ENCODE measurements at regions not wholly inside any gene's neighbourhood (a gene's known extent, or its start where the extent isn't known, plus 50 kb on each side); places are given as distances from the start of the nearest gene placed in this dataset.

DNA sequence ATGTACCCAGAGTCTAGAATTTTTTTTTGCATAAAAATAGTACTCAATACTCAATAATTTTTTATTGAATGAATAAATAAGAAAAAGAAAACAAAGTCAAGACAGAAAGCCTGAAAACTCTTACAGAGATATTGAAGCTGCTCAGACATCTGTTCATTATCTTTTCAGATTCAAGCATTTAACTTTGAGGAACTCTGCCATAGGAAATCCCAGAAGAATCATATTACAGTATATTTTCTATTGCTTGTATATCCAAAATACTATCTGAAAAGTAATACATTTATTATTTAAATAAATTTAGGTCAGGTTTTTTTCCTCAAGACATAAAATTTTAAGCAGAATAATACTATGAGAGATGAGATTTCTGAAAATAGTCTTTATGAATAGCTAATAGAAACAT lies 755.9 kb upstream of the ADGRL4 start (continued):
- TF ChIP-seq, protein P1, sequence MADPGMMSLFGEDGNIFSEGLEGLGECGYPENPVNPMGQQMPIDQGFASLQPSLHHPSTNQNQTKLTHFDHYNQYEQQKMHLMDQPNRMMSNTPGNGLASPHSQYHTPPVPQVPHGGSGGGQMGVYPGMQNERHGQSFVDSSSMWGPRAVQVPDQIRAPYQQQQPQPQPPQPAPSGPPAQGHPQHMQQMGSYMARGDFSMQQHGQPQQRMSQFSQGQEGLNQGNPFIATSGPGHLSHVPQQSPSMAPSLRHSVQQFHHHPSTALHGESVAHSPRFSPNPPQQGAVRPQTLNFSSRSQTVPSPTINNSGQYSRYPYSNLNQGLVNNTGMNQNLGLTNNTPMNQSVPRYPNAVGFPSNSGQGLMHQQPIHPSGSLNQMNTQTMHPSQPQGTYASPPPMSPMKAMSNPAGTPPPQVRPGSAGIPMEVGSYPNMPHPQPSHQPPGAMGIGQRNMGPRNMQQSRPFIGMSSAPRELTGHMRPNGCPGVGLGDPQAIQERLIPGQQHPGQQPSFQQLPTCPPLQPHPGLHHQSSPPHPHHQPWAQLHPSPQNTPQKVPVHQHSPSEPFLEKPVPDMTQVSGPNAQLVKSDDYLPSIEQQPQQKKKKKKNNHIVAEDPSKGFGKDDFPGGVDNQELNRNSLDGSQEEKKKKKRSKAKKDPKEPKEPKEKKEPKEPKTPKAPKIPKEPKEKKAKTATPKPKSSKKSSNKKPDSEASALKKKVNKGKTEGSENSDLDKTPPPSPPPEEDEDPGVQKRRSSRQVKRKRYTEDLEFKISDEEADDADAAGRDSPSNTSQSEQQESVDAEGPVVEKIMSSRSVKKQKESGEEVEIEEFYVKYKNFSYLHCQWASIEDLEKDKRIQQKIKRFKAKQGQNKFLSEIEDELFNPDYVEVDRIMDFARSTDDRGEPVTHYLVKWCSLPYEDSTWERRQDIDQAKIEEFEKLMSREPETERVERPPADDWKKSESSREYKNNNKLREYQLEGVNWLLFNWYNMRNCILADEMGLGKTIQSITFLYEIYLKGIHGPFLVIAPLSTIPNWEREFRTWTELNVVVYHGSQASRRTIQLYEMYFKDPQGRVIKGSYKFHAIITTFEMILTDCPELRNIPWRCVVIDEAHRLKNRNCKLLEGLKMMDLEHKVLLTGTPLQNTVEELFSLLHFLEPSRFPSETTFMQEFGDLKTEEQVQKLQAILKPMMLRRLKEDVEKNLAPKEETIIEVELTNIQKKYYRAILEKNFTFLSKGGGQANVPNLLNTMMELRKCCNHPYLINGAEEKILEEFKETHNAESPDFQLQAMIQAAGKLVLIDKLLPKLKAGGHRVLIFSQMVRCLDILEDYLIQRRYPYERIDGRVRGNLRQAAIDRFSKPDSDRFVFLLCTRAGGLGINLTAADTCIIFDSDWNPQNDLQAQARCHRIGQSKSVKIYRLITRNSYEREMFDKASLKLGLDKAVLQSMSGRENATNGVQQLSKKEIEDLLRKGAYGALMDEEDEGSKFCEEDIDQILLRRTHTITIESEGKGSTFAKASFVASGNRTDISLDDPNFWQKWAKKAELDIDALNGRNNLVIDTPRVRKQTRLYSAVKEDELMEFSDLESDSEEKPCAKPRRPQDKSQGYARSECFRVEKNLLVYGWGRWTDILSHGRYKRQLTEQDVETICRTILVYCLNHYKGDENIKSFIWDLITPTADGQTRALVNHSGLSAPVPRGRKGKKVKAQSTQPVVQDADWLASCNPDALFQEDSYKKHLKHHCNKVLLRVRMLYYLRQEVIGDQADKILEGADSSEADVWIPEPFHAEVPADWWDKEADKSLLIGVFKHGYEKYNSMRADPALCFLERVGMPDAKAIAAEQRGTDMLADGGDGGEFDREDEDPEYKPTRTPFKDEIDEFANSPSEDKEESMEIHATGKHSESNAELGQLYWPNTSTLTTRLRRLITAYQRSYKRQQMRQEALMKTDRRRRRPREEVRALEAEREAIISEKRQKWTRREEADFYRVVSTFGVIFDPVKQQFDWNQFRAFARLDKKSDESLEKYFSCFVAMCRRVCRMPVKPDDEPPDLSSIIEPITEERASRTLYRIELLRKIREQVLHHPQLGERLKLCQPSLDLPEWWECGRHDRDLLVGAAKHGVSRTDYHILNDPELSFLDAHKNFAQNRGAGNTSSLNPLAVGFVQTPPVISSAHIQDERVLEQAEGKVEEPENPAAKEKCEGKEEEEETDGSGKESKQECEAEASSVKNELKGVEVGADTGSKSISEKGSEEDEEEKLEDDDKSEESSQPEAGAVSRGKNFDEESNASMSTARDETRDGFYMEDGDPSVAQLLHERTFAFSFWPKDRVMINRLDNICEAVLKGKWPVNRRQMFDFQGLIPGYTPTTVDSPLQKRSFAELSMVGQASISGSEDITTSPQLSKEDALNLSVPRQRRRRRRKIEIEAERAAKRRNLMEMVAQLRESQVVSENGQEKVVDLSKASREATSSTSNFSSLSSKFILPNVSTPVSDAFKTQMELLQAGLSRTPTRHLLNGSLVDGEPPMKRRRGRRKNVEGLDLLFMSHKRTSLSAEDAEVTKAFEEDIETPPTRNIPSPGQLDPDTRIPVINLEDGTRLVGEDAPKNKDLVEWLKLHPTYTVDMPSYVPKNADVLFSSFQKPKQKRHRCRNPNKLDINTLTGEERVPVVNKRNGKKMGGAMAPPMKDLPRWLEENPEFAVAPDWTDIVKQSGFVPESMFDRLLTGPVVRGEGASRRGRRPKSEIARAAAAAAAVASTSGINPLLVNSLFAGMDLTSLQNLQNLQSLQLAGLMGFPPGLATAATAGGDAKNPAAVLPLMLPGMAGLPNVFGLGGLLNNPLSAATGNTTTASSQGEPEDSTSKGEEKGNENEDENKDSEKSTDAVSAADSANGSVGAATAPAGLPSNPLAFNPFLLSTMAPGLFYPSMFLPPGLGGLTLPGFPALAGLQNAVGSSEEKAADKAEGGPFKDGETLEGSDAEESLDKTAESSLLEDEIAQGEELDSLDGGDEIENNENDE (IDR thresholded peaks at IDR 0.05; ENCODE audit: insufficient replicate concordance, low read length), result no peak
- TF ChIP-seq CBX5 (IDR thresholded peaks at IDR 0.05; ENCODE audit: low read depth, low read length) (no peak), RXRA (IDR thresholded peaks at IDR 0.05; ENCODE audit: insufficient read depth, low read depth, low read length) (no peak), TEAD4 (IDR thresholded peaks at IDR 0.05; ENCODE audit: low read depth, low read length) (no peak), BCL11A (IDR thresholded peaks at IDR 0.05; ENCODE audit: low read depth in 2 of 2, low read length in 2 of 2) (no peak), JUN (IDR thresholded peaks at IDR 0.05; ENCODE audit: low read depth, low read length) (no peak), KDM4A (IDR thresholded peaks at IDR 0.05; ENCODE audit: low read depth, low read length, severe bottlenecking) (no peak), EGR1 (IDR thresholded peaks at IDR 0.05; ENCODE audit: borderline replicate concordance, low read depth, low read length) (no peak), EZH2 (IDR thresholded peaks at IDR 0.05; ENCODE audit: low read depth, low read length, severe bottlenecking) (no peak), SIX5 (IDR thresholded peaks at IDR 0.05; ENCODE audit: low read depth, low read length) (no peak), CREB1 (IDR thresholded peaks at IDR 0.05) (no peak)
- TF ChIP-seq, protein P2, sequence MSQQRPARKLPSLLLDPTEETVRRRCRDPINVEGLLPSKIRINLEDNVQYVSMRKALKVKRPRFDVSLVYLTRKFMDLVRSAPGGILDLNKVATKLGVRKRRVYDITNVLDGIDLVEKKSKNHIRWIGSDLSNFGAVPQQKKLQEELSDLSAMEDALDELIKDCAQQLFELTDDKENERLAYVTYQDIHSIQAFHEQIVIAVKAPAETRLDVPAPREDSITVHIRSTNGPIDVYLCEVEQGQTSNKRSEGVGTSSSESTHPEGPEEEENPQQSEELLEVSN (IDR thresholded peaks at IDR 0.05), result no peak

Measured in H1 (cell line).